Suprapubic skin (tissue), 4 donors: ENCODE measurements at regions not wholly inside any gene's neighbourhood (a gene's known extent, or its start where the extent isn't known, plus 50 kb on each side); places are given as distances from the start of the nearest gene placed in this dataset.

Source experiments
- DNase-seq, 2 donors: peaks; one replicate each; pipeline ENCODE4 v3.0.0-alpha.2; 2019; ENCODE audit warnings: low spot score in 2 of 2
- H3K27ac ChIP-seq: fragments of 200-600 bp; sonication (generic); one replicate; pipeline ENCODE4 v1.5.1; 2019
- H3K27me3 ChIP-seq: fragments of 200-600 bp; sonication (generic); one replicate; pipeline ENCODE4 v1.5.1; 2019
- H3K36me3 ChIP-seq: fragments of 200-600 bp; sonication (generic); one replicate; pipeline ENCODE4 v1.5.1; 2019
- H3K4me1 ChIP-seq: fragments of 200-600 bp; sonication (generic); one replicate; pipeline ENCODE4 v1.5.1; 2019
- H3K4me3 ChIP-seq: fragments of 200-600 bp; sonication (generic); one replicate; pipeline ENCODE4 v1.5.1; 2019; ENCODE audit warnings: mild to moderate bottlenecking
- H3K9me3 ChIP-seq: fragments of 200-600 bp; sonication (generic); one replicate; pipeline ENCODE4 v1.5.1; 2019
- EP300 ChIP-seq: sonication (generic); formaldehyde crosslinking; IDR thresholded peaks from one replicate; pipeline ENCODE4 v1.6.1; 2017; ENCODE audit warnings: antibody characterized with exemption
- POLR2A ChIP-seq, 2 donors: fragments of 450-650 bp; IDR thresholded peaks; one replicate each; pipeline ENCODE4 v1.6.1; 2017; ENCODE audit warnings: antibody characterized with exemption in 2 of 2, mild to moderate bottlenecking in 2 of 2, moderate library complexity in 2 of 2
- POLR2AphosphoS5 ChIP-seq, 3 donors: sonication (generic); formaldehyde crosslinking; IDR thresholded peaks; one replicate each; pipeline ENCODE4 v1.6.1; 2017; ENCODE audit warnings: antibody characterized with exemption in 3 of 3
- WGBS: methylation state at CpG from one replicate; pipeline ENCODE4 v1.1.5; 2018; 5-methylcytosine and 5-hydroxymethylcytosine counted together
- TF ChIP-seq, protein P1 (sequence below), 2 donors: fragments of 200-600 bp in 1 of 2; fragments of 450-650 bp in 1 of 2; sonication (generic) in 1 of 2; IDR thresholded peaks; one replicate each; pipeline ENCODE4 v1.5.1; 2016 to 2019; ENCODE audit warnings: antibody characterized with exemption in 2 of 2, mild to moderate bottlenecking in 1 of 2, moderate library complexity in 1 of 2

DNA sequence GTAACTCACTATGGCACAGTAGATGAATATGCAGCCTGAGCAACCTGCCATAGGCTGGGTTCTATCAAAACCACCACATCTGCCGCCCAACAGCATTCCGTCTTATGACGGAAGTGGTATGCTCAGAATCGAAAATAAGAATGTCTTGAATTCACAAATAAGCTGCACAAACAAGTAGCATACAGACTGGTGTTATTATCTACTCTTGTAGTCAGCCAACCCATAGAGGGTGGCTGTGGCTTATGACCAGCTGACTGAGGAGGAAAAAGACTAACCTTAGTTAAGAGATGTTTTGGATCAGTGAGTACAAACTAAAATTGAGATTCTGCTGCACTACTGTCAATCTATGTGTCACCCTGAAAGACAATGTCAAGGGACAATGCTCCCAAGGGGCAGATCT, 1255.1 kb upstream of the EYS start:
- Histone ChIP-seq H3K27ac (no peak overlapping the region), H3K4me1 (no peaks in the 10 kb centered on the region), H3K9me3 (no peaks in the 10 kb centered on the region), H3K36me3 (no peaks in the 10 kb centered on the region), H3K27me3 (no peaks in the 10 kb centered on the region), H3K4me3 (no peak overlapping the region)
- no peak for TF ChIP-seq POLR2A (IDR thresholded peaks at IDR 0.05)
- no peak for TF ChIP-seq EP300
- no peak for TF ChIP-seq POLR2AphosphoS5 (IDR thresholded peaks at IDR 0.05)
- TF ChIP-seq, protein P1, sequence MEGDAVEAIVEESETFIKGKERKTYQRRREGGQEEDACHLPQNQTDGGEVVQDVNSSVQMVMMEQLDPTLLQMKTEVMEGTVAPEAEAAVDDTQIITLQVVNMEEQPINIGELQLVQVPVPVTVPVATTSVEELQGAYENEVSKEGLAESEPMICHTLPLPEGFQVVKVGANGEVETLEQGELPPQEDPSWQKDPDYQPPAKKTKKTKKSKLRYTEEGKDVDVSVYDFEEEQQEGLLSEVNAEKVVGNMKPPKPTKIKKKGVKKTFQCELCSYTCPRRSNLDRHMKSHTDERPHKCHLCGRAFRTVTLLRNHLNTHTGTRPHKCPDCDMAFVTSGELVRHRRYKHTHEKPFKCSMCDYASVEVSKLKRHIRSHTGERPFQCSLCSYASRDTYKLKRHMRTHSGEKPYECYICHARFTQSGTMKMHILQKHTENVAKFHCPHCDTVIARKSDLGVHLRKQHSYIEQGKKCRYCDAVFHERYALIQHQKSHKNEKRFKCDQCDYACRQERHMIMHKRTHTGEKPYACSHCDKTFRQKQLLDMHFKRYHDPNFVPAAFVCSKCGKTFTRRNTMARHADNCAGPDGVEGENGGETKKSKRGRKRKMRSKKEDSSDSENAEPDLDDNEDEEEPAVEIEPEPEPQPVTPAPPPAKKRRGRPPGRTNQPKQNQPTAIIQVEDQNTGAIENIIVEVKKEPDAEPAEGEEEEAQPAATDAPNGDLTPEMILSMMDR (IDR thresholded peaks at IDR 0.05), result no peak
- no peak for DNase-seq
- 92% methylated on average over 4 of the region's 4 CpGs for WGBS

DNA sequence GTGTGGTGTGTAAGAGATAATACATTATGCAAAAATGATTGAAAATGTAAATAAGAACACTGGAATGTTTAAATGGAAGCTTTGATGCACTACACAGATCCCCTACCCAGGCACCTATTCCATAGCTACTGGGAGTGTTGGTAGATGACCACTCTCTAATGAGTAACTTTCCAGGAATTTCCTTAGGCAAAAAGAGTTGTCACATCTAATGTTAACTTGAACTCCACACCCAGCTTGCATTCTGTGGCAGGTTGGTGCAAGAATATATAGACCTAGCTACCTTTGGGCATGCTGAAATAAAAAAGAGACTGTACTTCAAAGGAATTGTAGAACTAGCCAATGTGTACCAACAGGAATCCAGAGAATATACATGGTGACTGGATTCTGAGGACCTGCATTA, 1254.2 kb upstream of the EYS start:
- Histone ChIP-seq H3K27me3 (no peaks in the 10 kb centered on the region), H3K27ac (no peak overlapping the region), H3K4me3 (no peak overlapping the region), H3K9me3 (no peaks in the 10 kb centered on the region), H3K4me1 (no peaks in the 10 kb centered on the region), H3K36me3 (no peaks in the 10 kb centered on the region)
- no peak for DNase-seq
- TF ChIP-seq EP300 (no peak), POLR2A (IDR thresholded peaks at IDR 0.05) (no peak), POLR2AphosphoS5 (IDR thresholded peaks at IDR 0.05) (no peak)
- TF ChIP-seq, protein P1 (IDR thresholded peaks at IDR 0.05), result no peak

DNA sequence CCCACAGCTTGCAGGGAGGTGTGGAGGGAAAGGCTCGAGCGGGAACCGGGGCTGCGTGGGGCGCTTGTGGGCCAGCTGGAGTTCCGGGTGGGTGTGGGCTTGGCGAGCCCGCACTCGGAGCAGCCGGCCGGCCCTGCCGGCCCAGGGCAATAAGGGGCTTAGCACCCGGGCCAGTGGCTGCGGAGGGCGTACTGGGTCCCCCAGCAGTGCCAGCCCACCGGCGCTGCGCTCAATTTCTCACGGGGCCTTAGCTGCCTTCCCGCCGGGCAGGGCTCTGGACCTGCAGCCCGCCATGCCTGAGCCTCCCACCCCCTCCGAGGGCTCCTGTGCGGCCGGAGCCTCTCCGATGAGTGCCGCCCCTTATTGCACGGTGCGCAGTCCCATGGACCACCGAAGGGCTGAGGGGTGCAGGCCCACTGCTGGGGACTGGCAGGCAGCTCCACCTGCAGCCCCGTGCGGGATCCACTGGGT, 1242.2 kb upstream of the EYS start:
- Histone ChIP-seq H3K4me3 (no peak overlapping the region), H3K36me3 (no peaks in the 10 kb centered on the region), H3K9me3 (no peaks in the 10 kb centered on the region), H3K27me3 (no peaks in the 10 kb centered on the region), H3K4me1 (no peaks in the 10 kb centered on the region), H3K27ac (no peak overlapping the region)
- peak in 1 of 2 donors; percentile 74 for DNase-seq
- no peak for TF ChIP-seq POLR2AphosphoS5 (IDR thresholded peaks at IDR 0.05)
- TF ChIP-seq, protein P1 (IDR thresholded peaks at IDR 0.05), result no peak
- no peak for TF ChIP-seq POLR2A (IDR thresholded peaks at IDR 0.05)
- no peak for TF ChIP-seq EP300
- WGBS, result 96% methylated on average over 5 of the region's 32 CpGs

DNA sequence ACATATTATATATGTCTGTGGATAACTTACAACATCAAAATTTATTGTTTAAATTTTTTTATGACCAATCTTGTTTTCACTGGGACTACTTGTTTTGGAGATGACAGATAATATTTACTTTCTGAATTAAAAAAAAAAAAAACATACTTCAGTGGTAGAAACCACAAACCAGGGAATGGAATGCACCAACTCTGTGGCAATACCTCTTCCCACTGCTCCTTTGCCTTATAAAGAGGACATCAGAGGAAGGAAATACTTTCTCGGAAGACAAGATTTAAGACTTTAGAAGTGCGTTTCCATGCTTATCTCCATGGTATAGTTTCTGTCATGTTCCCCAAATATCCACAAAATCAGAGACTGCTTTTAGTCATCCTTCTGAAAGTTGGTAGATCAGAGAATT, 1241.1 kb upstream of the EYS start:
- WGBS, result 0% methylated on average over 2 of the region's 2 CpGs

DNA sequence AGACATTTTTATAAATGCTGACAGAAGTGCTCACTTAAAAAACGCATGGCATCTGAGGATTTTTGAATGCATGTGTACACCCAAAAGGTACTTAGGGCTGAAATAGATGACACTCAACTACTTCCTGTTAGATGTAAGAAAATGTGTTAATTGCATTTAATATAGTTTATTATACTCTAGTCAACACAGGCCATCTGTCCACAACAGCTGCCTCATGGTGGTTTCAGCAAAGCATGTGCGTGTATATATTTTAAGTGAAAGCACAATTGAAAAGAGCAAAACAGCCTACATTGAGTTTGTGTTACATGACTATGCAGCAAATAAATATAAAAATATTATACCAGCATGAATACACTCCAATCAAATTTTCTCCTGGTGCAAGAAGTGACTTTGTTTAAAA, 1233.0 kb upstream of the EYS start:
- no peaks in the 10 kb centered on the region for H3K36me3 ChIP-seq
- H3K27ac ChIP-seq, result no peak overlapping the region
- TF ChIP-seq EP300 (no peak), POLR2A (IDR thresholded peaks at IDR 0.05) (no peak)
- TF ChIP-seq, protein P1 (IDR thresholded peaks at IDR 0.05), result no peak
- H3K27me3 ChIP-seq, result no peaks in the 10 kb centered on the region
- WGBS, result 79% methylated on average over 2 of the region's 2 CpGs
- H3K4me3 ChIP-seq, result no peak overlapping the region
- no peaks in the 10 kb centered on the region for H3K9me3 ChIP-seq
- DNase-seq, result no peak
- no peaks in the 10 kb centered on the region for H3K4me1 ChIP-seq

More for the DNA sequence above, 1241.1 kb upstream of the EYS start:
- TF ChIP-seq EP300 (no peak), POLR2AphosphoS5 (IDR thresholded peaks at IDR 0.05) (no peak), POLR2A (IDR thresholded peaks at IDR 0.05) (no peak)
- TF ChIP-seq, protein P1 (IDR thresholded peaks at IDR 0.05), result no peak
- no peak overlapping the region for H3K4me3 ChIP-seq
- no peaks in the 10 kb centered on the region for H3K36me3 ChIP-seq
- DNase-seq, result no peak
- no peaks in the 10 kb centered on the region for H3K4me1 ChIP-seq
- no peaks in the 10 kb centered on the region for H3K9me3 ChIP-seq
- no peak overlapping the region for H3K27ac ChIP-seq
- no peaks in the 10 kb centered on the region for H3K27me3 ChIP-seq
